Mesenchymal stem cell (in vitro differentiated cells and primary cell): ENCODE measurements at regions not wholly inside any gene's neighbourhood (a gene's known extent, or its start where the extent isn't known, plus 50 kb on each side); places are given as distances from the start of the nearest gene placed in this dataset.

ENCODE experiments used
- DNase-seq: peaks from one replicate; pipeline ENCODE4 v3.0.0-alpha.2; 2013
- H2AFZ ChIP-seq: one replicate; pipeline ENCODE4 v1.6.1; 2013; ENCODE audit warnings: low read depth, mild to moderate bottlenecking, control low read depth, inconsistent platforms, low read length, moderate library complexity
- H2AK5ac ChIP-seq: 2 replicates; pipeline ENCODE4 v1.6.1; 2013; ENCODE audit warnings: low read length, moderate library complexity, mild to moderate bottlenecking, inconsistent platforms; ENCODE audit not compliant: severe bottlenecking
- H2BK120ac ChIP-seq: one replicate; pipeline ENCODE4 v1.6.1; 2013; ENCODE audit warnings: low read depth, mild to moderate bottlenecking, inconsistent platforms, low read length, moderate library complexity
- H2BK12ac ChIP-seq, 2 experiments: one replicate each; pipeline ENCODE4 v1.6.1; 2013; ENCODE audit warnings: inconsistent platforms in 2 of 2, low read length in 2 of 2, mild to moderate bottlenecking in 2 of 2, moderate library complexity in 2 of 2, control low read depth in 1 of 2
- H2BK15ac ChIP-seq: one replicate; pipeline ENCODE4 v1.6.1; 2013; ENCODE audit warnings: mild to moderate bottlenecking, low read depth, inconsistent platforms; ENCODE audit not compliant: poor library complexity, severe bottlenecking
- H2BK5ac ChIP-seq: 2 replicates; pipeline ENCODE4 v1.6.1; 2013; ENCODE audit warnings: low read depth, mild to moderate bottlenecking, low read length, control low read depth, inconsistent platforms; ENCODE audit not compliant: poor library complexity, severe bottlenecking
- H3K14ac ChIP-seq, 2 experiments: one replicate each; pipeline ENCODE4 v1.6.1; 2013; ENCODE audit warnings: inconsistent platforms in 2 of 2, low read length in 2 of 2, control low read depth in 1 of 2, mild to moderate bottlenecking in 1 of 2, moderate library complexity in 1 of 2
- H3K18ac ChIP-seq, 2 experiments: one replicate each; pipeline ENCODE4 v1.6.1; 2013; ENCODE audit warnings: inconsistent platforms in 2 of 2, low read length in 2 of 2, control low read depth in 1 of 2, low read depth in 1 of 2, mild to moderate bottlenecking in 1 of 2
- H3K23ac ChIP-seq, 2 experiments: one replicate each; pipeline ENCODE4 v1.6.1; 2013; ENCODE audit warnings: inconsistent platforms in 2 of 2, low read length in 2 of 2, mild to moderate bottlenecking in 2 of 2, moderate library complexity in 2 of 2, control low read depth in 1 of 2
- H3K27ac ChIP-seq: 2 replicates; pipeline ENCODE4 v1.5.1; 2013; ENCODE audit warnings: mild to moderate bottlenecking, moderate library complexity, low read length, control low read depth, inconsistent platforms; ENCODE audit not compliant: poor library complexity, severe bottlenecking
- H3K27me3 ChIP-seq, 2 experiments: 2 replicates each; pipeline versions ENCODE4 v1.6.1 to v1.7.0; 2013; ENCODE audit warnings: low read length in 2 of 2, mild to moderate bottlenecking in 2 of 2, moderate library complexity in 2 of 2, control low read depth in 1 of 2, inconsistent platforms in 1 of 2; ENCODE audit not compliant: control insufficient read depth in 1 of 2, insufficient read depth in 1 of 2
- H3K36me3 ChIP-seq, 2 experiments: 2 replicates each; pipeline versions ENCODE4 v1.6.1 to v1.7.0; 2013; ENCODE audit warnings: low read length in 2 of 2, control low read depth in 1 of 2, inconsistent platforms in 1 of 2, low read depth in 1 of 2, mild to moderate bottlenecking in 1 of 2; ENCODE audit not compliant: insufficient read depth in 2 of 2, control insufficient read depth in 1 of 2
- H3K4ac ChIP-seq, 2 experiments: one replicate each; pipeline ENCODE4 v1.6.1; 2013; ENCODE audit warnings: inconsistent platforms in 2 of 2, low read length in 2 of 2, mild to moderate bottlenecking in 2 of 2, moderate library complexity in 2 of 2, control low read depth in 1 of 2, low read depth in 1 of 2
- H3K4me1 ChIP-seq: 2 replicates; pipeline ENCODE4 v1.6.1; 2013; ENCODE audit warnings: low read depth, low read length, control low read depth; ENCODE audit not compliant: control insufficient read depth, insufficient read depth
- H3K4me2 ChIP-seq: 2 replicates; pipeline ENCODE4 v1.6.1; 2013; ENCODE audit warnings: low read length, mild to moderate bottlenecking, inconsistent platforms; ENCODE audit not compliant: poor library complexity, severe bottlenecking
- H3K4me3 ChIP-seq, 2 experiments: 2 replicates each; pipeline versions ENCODE4 v1.5.1 to v1.7.0; 2013; ENCODE audit warnings: low read length in 2 of 2, mild to moderate bottlenecking in 2 of 2, control low read depth in 1 of 2, low read depth in 1 of 2; ENCODE audit not compliant: insufficient read depth in 1 of 2
- H3K79me1 ChIP-seq: replicated peaks from 2 replicates; pipeline ENCODE4 v1.6.1; 2013; ENCODE audit warnings: mild to moderate bottlenecking, control low read depth, low read length, inconsistent platforms; ENCODE audit not compliant: poor library complexity, severe bottlenecking
- H3K9ac ChIP-seq: 2 replicates; pipeline ENCODE4 v1.7.0; 2013; ENCODE audit warnings: mild to moderate bottlenecking, low read length, moderate library complexity
- H3K9me3 ChIP-seq: 2 replicates; pipeline ENCODE4 v1.7.0; 2013; ENCODE audit warnings: mild to moderate bottlenecking, low read length; ENCODE audit not compliant: control insufficient read depth
- H4K8ac ChIP-seq: one replicate; pipeline ENCODE4 v1.6.1; 2013; ENCODE audit warnings: inconsistent platforms, mild to moderate bottlenecking, low read length, moderate library complexity
- H4K91ac ChIP-seq: one replicate; pipeline ENCODE4 v1.6.1; 2013; ENCODE audit warnings: mild to moderate bottlenecking, low read length, inconsistent platforms
- WGBS: methylation state at CpG from one replicate; pipeline ENCODE4 v1.1.7; 2013; ENCODE audit warnings: mixed read lengths; 5-methylcytosine and 5-hydroxymethylcytosine counted together

DNA sequence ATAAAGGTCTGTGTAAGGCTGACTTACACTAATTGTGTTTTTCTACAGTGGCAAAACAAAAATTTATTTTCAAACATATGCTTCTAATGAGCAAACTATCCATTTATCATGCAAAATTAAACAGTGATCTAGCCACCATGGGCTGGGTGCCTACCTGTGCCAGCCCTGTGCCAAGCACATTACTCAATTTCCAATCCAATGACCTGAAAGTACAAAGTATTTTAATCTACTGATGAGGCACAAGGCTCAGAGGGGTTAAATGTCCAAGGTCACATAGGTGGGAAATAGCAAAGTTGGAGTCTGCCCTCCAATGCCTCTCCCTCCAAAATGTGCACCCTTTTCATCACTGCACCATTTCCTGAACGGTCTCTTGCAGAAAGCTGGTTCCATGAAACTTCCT, 279.1 kb upstream of the FMN2 start:
- no peak overlapping the region for H3K23ac ChIP-seq
- no peak overlapping the region for H4K91ac ChIP-seq
- H3K4me2 ChIP-seq, result no peak overlapping the region
- no peak overlapping the region for H3K9ac ChIP-seq
- H3K27ac ChIP-seq, result no peak overlapping the region
- H3K14ac ChIP-seq, result no peak overlapping the region
- no peaks in the 10 kb centered on the region for H3K36me3 ChIP-seq
- no peak overlapping the region for H3K4me3 ChIP-seq
- H3K4ac ChIP-seq, result no peak overlapping the region
- no peak overlapping the region for H2AFZ ChIP-seq
- no peak overlapping the region for H2BK15ac ChIP-seq
- DNase-seq, result no peak
- H2AK5ac ChIP-seq, result no peak overlapping the region
- no peaks in the 10 kb centered on the region for H3K27me3 ChIP-seq
- no peak overlapping the region for H2BK120ac ChIP-seq
- no peak overlapping the region for H2BK5ac ChIP-seq
- H3K4me1 ChIP-seq, result peaks cover 10% of the 10 kb centered on the region
- WGBS, result 85% methylated on average over 1 of the region's 1 CpG
- H4K8ac ChIP-seq, result no peak overlapping the region
- H3K79me1 ChIP-seq, result no peaks in the 10 kb centered on the region
- no peak overlapping the region for H3K18ac ChIP-seq
- no peaks in the 10 kb centered on the region for H3K9me3 ChIP-seq
- no peak overlapping the region for H2BK12ac ChIP-seq

GRCh38 chr1:239814306-239814881, 277.3 kb upstream of the FMN2 start:
- Histone ChIP-seq H2BK15ac (no peak overlapping the region), H3K4me3 (peak overlapping the region in 1 of 2 experiments; percentile 11), H3K79me1 (no peaks in the 10 kb centered on the region), H3K9me3 (no peaks in the 10 kb centered on the region), H2BK120ac (no peak overlapping the region), H2AFZ (no peak overlapping the region), H4K91ac (no peak overlapping the region), H2BK5ac (no peak overlapping the region), H3K18ac (no peak overlapping the region), H3K9ac (peak overlapping the region; percentile 33), H2AK5ac (no peak overlapping the region), H4K8ac (no peak overlapping the region), H2BK12ac (no peak overlapping the region), H3K4me1 (peaks cover 10% of the 10 kb centered on the region), H3K36me3 (no peaks in the 10 kb centered on the region), H3K4ac (no peak overlapping the region), H3K27ac (peak overlapping the region; percentile 57), H3K4me2 (peak overlapping the region; percentile 52), H3K23ac (peak overlapping the region in 1 of 2 experiments; percentile 9), H3K27me3 (no peaks in the 10 kb centered on the region), H3K14ac (no peak overlapping the region)
- 11% methylated on average over 6 of the region's 8 CpGs for WGBS
- DNase-seq, result peak; percentile 75

DNA sequence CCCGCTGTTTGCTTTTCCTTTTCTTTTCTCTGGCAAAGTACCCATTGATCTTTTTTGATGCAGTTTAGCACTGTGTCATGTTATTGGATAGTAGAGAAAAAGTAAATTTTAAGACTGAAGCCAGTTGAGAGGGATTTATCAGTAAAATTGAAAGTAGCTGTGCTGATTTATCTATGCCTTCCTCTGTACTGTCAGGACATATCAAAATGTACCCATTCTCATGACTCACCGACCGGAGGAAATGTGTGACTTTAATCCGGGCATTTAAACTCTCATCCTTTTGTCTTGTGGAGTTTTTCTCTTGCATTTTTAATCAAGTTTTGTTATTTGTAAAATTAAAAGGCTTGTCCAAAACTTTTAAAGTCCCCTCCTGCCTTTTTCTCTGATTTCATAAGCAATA, 276.6 kb upstream of the FMN2 start:
- Histone ChIP-seq H4K8ac (no peak overlapping the region), H3K4me1 (peaks cover 10% of the 10 kb centered on the region), H2BK5ac (no peak overlapping the region), H3K14ac (no peak overlapping the region), H3K9me3 (no peaks in the 10 kb centered on the region), H3K27ac (peak overlapping the region; percentile 57), H3K27me3 (no peaks in the 10 kb centered on the region), H3K36me3 (no peaks in the 10 kb centered on the region), H2BK12ac (no peak overlapping the region), H2BK120ac (no peak overlapping the region), H3K4ac (no peak overlapping the region), H3K79me1 (no peaks in the 10 kb centered on the region), H2AFZ (no peak overlapping the region), H4K91ac (no peak overlapping the region), H3K18ac (no peak overlapping the region), H3K4me3 (peak overlapping the region in 1 of 2 experiments; percentile 11), H2BK15ac (no peak overlapping the region), H2AK5ac (no peak overlapping the region), H3K9ac (peak overlapping the region; percentile 33), H3K23ac (no peak overlapping the region), H3K4me2 (peak overlapping the region; percentile 52)
- WGBS, result 91% methylated on average over 1 of the region's 4 CpGs
- DNase-seq, result no peak

GRCh38 chr1:239816081-239816782, 275.5 kb upstream of the FMN2 start:
- Histone ChIP-seq H3K36me3 (no peaks in the 10 kb centered on the region), H3K4me2 (no peak overlapping the region), H3K27me3 (peaks cover 0 to 3% of the 10 kb centered on the region in 2 experiments), H2BK5ac (peak overlapping the region; percentile 5), H2BK12ac (peak overlapping the region in 1 of 2 experiments; percentile 7), H3K9ac (no peak overlapping the region), H3K4me1 (peaks cover 10% of the 10 kb centered on the region), H3K4me3 (no peak overlapping the region), H2BK120ac (no peak overlapping the region), H3K79me1 (no peaks in the 10 kb centered on the region), H4K8ac (no peak overlapping the region), H4K91ac (no peak overlapping the region), H3K23ac (no peak overlapping the region), H3K27ac (peak overlapping the region; percentile 89), H3K4ac (no peak overlapping the region), H2AFZ (no peak overlapping the region), H3K14ac (no peak overlapping the region), H3K18ac (no peak overlapping the region), H3K9me3 (no peaks in the 10 kb centered on the region), H2AK5ac (no peak overlapping the region), H2BK15ac (no peak overlapping the region)
- DNase-seq, result peak; percentile 79
- WGBS, result 8% methylated on average over 4 of the region's 5 CpGs
